Choroid plexus epithelial cell (primary cell): ENCODE measurements at regions not wholly inside any gene's neighbourhood (a gene's known extent, or its start where the extent isn't known, plus 50 kb on each side); places are given as distances from the start of the nearest gene placed in this dataset.

Experiments
- DNase-seq: peaks from one replicate; pipeline ENCODE4 v3.0.0-alpha.2; 2010; ENCODE audit warnings: low read depth
- H3K4me3 ChIP-seq: 2 replicates; pipeline ENCODE4 v1.5.1; 2011; ENCODE audit warnings: low read depth, mild to moderate bottlenecking, control low read depth, low read length, moderate library complexity
- TF ChIP-seq, protein P1 (sequence below): conservative IDR thresholded peaks from 2 replicates; pipeline ENCODE4 v1.5.1; 2011; ENCODE audit warnings: low read depth, mild to moderate bottlenecking, control low read depth, inconsistent platforms, low read length, moderate library complexity

DNA sequence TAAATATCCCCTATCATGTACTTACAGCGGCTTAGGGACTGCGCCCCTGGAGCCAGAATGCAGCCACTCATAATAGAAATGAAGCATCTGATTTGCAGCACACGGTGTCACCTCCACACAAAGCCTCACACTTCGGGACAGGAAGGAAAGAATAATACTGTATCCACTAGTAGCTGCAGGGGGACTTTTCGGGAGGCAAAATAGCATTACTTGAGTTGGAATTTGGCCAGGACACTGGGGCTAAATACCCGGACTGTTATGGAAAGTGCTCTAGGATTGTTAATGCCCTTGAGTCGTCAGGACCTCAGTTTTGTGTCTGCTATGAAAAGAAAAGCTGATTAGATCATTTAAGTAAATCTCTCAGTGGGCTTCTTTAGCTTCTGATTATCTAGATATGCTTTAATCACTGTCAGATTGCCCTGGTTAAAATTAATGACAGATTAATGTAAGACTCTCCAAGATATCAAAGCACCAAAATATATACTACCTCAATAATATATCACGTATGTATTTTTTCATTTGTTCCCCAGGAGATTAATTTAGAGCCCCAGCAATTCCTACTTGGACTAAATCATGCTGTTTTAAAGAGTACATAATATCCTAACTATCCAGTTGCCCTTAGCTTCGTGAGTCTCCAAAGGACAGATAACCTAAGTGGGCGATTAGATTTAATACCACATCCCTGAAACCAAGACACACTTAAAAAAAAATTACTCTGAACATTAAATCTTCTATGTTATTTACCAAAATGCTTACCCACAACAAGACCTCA lies 173.0 kb upstream of the NEBL start:
- TF ChIP-seq, protein P1, sequence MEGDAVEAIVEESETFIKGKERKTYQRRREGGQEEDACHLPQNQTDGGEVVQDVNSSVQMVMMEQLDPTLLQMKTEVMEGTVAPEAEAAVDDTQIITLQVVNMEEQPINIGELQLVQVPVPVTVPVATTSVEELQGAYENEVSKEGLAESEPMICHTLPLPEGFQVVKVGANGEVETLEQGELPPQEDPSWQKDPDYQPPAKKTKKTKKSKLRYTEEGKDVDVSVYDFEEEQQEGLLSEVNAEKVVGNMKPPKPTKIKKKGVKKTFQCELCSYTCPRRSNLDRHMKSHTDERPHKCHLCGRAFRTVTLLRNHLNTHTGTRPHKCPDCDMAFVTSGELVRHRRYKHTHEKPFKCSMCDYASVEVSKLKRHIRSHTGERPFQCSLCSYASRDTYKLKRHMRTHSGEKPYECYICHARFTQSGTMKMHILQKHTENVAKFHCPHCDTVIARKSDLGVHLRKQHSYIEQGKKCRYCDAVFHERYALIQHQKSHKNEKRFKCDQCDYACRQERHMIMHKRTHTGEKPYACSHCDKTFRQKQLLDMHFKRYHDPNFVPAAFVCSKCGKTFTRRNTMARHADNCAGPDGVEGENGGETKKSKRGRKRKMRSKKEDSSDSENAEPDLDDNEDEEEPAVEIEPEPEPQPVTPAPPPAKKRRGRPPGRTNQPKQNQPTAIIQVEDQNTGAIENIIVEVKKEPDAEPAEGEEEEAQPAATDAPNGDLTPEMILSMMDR, result no peak
- no peak for DNase-seq
- no peak overlapping the region for H3K4me3 ChIP-seq

DNA sequence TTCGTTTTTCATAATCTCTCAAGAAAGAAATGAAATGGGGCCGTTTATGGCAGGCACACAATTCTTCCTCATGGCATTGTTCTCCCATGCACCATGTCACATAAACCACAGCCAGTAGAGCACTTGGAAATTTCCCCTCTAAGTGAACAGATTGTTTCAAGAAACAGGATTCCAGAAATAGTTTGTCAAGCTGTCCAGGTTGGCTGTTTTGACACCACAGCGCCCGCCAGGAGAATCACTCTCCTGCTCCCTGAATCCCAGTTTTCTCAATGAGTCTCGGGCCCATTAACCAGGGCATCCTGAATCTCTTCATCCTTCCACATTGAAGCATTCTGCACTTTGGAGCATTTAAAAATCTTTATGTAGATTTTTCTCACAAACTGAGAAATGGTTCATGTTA lies 172.2 kb upstream of the NEBL start:
- no peak for DNase-seq
- no peak overlapping the region for H3K4me3 ChIP-seq
- TF ChIP-seq, protein P1, result no peak

DNA sequence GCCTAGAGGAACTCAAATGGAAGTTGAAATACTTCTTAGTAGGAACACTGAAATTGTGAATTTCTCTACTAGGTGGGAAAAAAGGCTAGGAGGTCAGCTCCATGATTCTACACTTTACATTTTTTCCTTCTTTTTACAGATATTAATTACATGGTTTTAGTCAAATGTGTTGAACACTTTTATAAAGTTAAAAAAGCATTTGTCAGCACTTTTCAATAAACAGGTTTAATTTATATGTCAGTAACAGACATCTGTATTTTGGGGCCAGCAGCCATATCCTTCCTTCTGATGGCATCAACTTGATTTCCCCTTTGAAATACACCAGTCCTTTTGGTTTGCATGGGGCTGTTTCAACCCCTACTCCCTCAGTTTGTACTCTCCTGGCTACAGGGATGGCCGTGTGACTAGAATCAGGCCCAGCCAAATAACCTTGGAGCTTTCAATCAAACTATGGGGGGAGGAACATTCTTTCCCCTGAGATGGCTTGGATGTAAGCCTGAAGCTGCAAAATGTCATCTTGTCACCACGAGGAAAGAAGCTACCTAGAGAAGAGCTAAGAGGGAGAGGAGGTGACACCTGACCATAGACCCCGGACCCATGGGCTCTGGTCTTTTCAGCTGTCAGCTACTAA lies 171.0 kb upstream of the NEBL start:
- TF ChIP-seq, protein P1, result no peak
- no peak for DNase-seq
- no peak overlapping the region for H3K4me3 ChIP-seq

DNA sequence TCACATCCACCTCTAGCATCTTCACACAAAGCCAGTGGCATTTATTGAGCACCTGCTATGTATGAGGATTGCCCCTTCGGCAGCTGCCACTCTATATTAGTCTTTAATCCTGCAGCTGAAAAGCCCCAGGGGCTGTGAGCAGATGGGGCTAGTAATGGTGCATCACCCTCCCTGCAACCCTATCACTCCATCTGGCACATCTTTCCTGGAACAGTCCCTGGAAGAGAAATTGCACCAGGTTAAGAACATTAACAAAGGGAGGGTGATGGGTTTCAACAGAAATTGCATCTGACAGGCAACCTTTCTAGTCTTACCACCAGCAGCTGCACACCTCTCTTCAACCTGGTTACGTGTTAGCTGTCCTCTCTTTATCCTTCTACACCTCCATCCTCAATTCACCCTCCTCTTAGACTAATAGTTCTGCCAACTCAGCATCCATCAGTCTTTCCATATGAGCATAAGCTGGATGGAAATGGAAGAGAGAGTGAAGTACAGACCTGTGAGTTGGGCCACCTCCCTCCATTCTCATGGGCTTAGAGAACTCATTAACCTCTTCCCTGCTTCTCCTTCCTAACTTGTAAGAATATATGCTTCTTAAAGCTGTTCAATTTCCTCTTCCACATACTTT lies 168.6 kb upstream of the NEBL start:
- TF ChIP-seq, protein P1, result no peak
- H3K4me3 ChIP-seq, result no peak overlapping the region
- no peak for DNase-seq

DNA sequence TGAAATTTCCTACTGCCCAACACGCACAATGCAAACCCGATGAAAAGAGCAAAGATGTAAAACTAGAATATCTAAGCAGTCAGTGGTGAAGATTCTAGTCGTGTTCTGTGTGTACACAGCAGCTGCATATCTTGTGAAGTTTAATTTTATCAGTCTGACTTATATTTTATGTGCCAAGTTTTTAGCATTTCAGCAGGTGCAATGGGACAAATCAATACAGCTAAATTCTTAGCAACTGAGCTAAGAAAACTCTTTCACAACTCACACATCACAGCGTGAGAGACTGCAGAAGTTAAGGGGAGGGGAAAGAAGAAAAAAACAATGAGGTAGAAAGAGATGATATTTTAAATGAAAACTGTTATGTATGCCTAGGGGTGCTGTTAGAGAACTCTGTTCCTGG lies 164.9 kb upstream of the NEBL start:
- TF ChIP-seq, protein P1, result no peak
- no peak overlapping the region for H3K4me3 ChIP-seq
- no peak for DNase-seq

DNA sequence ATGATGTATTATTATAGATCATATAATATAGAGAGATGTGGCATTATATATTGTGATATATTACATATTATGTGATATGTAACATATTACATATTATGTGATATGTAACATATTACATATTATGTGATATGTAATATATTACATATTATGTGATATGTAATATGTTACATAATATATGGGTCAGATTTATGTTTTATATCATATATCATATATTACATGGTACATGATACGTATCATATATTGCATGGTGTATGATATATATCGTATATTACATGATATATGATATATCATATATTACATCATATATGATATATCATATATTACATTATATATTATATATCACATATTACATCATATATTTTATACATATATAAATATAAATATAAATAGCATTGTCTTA lies 164.1 kb upstream of the NEBL start:
- DNase-seq, result no peak
- no peak overlapping the region for H3K4me3 ChIP-seq
- TF ChIP-seq, protein P1, result no peak
